MCF 10A (cell line): ENCODE measurements at regions not wholly inside any gene's neighbourhood (a gene's known extent, or its start where the extent isn't known, plus 50 kb on each side); places are given as distances from the start of the nearest gene placed in this dataset.

Source experiments
- BruUV-seq: library from RNA; stranded (reverse); fragments of 400-500 nt; replicated peaks from 2 replicates; lab custom pipeline; 2021; lab: Mats Ljungman, UMichigan
- CTCF ChIA-PET: fragments of 300-600 bp; sonication (Branson Sonifier 250); formaldehyde crosslinking; extraction: SDS; loops from one replicate; lab custom pipeline; 2021; ENCODE audit warnings: antibody characterized with exemption, inconsistent platforms; lab: Yijun Ruan, JAX
- POLR2A ChIA-PET: fragments of 300-600, 350-650 bp; sonication (Branson Sonifier 250); formaldehyde crosslinking; extraction: SDS; loops from one replicate; lab custom pipeline; 2020; ENCODE audit warnings: antibody characterized with exemption, inconsistent platforms; lab: Yijun Ruan, JAX
- DNase-seq: peaks from one replicate; pipeline ENCODE4 v3.0.0-alpha.2; 2018; ENCODE audit not compliant: unreplicated experiment
- H3K27ac Mint-ChIP-seq: one replicate; pipeline ENCODE4 v1.8.0; 2022; ENCODE audit warnings: mild to moderate bottlenecking, low read depth, mixed read lengths; ENCODE audit not compliant: unreplicated experiment
- H3K27me3 Mint-ChIP-seq: one replicate; pipeline ENCODE4 v1.8.0; 2022; ENCODE audit warnings: mixed read lengths; ENCODE audit not compliant: insufficient read depth, unreplicated experiment
- H3K36me3 Mint-ChIP-seq: one replicate; pipeline ENCODE4 v1.8.0; 2022; ENCODE audit warnings: mild to moderate bottlenecking, moderate library complexity, mixed read lengths; ENCODE audit not compliant: insufficient read depth, unreplicated experiment
- H3K4me1 Mint-ChIP-seq: one replicate; pipeline ENCODE4 v1.8.0; 2022; ENCODE audit warnings: mixed read lengths; ENCODE audit not compliant: insufficient read depth, unreplicated experiment
- H3K4me3 Mint-ChIP-seq: one replicate; pipeline ENCODE4 v1.8.0; 2022; ENCODE audit warnings: mild to moderate bottlenecking, moderate library complexity, mixed read lengths; ENCODE audit not compliant: unreplicated experiment
- H3K9me3 Mint-ChIP-seq: one replicate; pipeline ENCODE4 v1.8.0; 2022; ENCODE audit warnings: mixed read lengths; ENCODE audit not compliant: unreplicated experiment
- CTCF ChIP-seq: fragments of 200-600 bp; IDR thresholded peaks from one replicate; pipeline ENCODE4 v1.8.0; 2022; ENCODE audit warnings: antibody characterized with exemption, mild to moderate bottlenecking; ENCODE audit not compliant: unreplicated experiment
- intact Hi-C: fragments of 100-400 bp; cut with micrococcal nuclease; formaldehyde crosslinking; loops from 2 replicates; pipeline ENCODE4 v1.14.1; 2022

DNA sequence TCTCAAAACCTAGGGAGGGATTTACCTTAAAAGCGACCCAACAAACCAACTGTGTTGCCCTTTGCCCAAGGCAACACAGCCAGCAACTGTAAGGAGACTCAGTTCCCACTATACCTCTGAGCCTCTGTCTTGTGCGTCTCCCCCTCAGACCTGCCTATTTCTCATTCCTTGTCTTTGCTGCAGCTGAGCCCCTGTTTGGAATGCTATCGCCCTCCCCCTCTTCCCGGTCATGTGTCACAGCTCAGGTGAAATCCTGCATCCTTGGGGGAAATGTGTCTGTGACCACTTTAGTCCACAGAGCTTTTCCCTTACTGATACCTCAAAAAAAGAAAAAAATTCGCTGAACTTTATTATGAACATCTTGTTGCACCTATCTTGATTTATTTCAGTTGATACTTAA lies 52.0 kb upstream of the LRIG1 start:
- no peaks in the 10 kb centered on the region for H3K4me1 Mint-ChIP-seq
- no peaks in the 10 kb centered on the region for H3K27me3 Mint-ChIP-seq

DNA sequence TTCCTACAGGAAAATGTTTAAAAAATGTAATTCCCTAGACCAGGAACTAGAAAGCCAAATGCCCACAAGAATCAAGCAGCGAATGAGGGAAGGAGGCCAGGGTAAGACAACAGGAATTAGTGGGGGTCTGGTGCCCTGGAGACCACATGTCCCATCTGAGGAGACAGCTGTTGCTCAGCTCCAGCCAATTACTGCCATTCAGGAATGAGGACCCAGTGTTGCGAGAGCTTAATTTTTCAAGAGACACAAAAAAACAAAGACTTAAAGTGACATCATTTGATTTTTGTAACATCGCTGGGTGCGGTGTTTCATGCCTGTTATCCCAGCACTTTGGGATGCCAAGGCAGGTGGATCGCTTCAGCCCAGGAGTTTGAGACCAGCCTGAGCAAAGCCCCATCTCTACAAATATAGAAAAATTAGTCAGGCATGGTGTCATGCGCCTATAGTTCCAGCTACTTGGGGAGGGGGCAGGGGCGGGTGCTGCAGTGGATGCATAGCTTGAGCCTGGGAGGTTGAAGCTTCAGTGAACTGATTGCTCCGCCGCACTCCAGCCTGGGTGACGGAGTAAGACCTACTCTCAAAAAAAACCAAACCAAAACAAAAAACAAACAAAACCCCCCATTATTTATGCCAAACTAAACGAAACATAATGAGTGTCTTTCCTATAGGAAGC lies 52.8 kb upstream of the LRIG1 start:
- Mint-ChIP-seq H3K4me1 (no peaks in the 10 kb centered on the region), H3K4me3 (no peak overlapping the region), H3K9me3 (no peaks in the 10 kb centered on the region), H3K27me3 (no peaks in the 10 kb centered on the region), H3K27ac (no peak overlapping the region), H3K36me3 (no peaks in the 10 kb centered on the region)
- CTCF ChIA-PET = interaction anchor here (2.6 kb wide), 1 partner anchor 146 kb away, joined by 8 read pairs; no protein-coding TSS in a partner anchor
- DNase-seq = no peak
- no TSS peak for BruUV-seq
- intact Hi-C loops = no loop called here
- no peak for TF ChIP-seq CTCF
- POLR2A ChIA-PET = no interaction called here

More for the DNA sequence above, 52.0 kb upstream of the LRIG1 start:
- DNase-seq = no peak
- ChIA-PET CTCF (interaction anchor here (0.7 to 2.6 kb wide), 3 partner anchors 8 to 146 kb away, joined by 3 to 8 read pairs (median 3); no protein-coding TSS in a partner anchor), POLR2A (no interaction called here)
- intact Hi-C loops = no loop called here
- no peaks in the 10 kb centered on the region for H3K9me3 Mint-ChIP-seq
- H3K4me3 Mint-ChIP-seq = no peak overlapping the region
- no peak overlapping the region for H3K27ac Mint-ChIP-seq
- BruUV-seq = no TSS peak
- TF ChIP-seq CTCF = no peak
- H3K36me3 Mint-ChIP-seq = no peaks in the 10 kb centered on the region

GRCh38 chr3:66554178-66554577 lies 53.4 kb upstream of the LRIG1 start:
- no TSS peak for BruUV-seq
- no peaks in the 10 kb centered on the region for H3K9me3 Mint-ChIP-seq
- H3K27me3 Mint-ChIP-seq = no peaks in the 10 kb centered on the region
- H3K4me3 Mint-ChIP-seq = no peak overlapping the region
- ChIA-PET POLR2A (no interaction called here), CTCF (interaction anchor here (2.6 kb wide), 1 partner anchor 147 kb away, joined by 8 read pairs; no protein-coding TSS in a partner anchor)
- intact Hi-C loops = no loop called here
- DNase-seq = peak; percentile 43
- TF ChIP-seq CTCF = no peak
- H3K4me1 Mint-ChIP-seq = no peaks in the 10 kb centered on the region
- no peaks in the 10 kb centered on the region for H3K36me3 Mint-ChIP-seq
- H3K27ac Mint-ChIP-seq = no peak overlapping the region

DNA sequence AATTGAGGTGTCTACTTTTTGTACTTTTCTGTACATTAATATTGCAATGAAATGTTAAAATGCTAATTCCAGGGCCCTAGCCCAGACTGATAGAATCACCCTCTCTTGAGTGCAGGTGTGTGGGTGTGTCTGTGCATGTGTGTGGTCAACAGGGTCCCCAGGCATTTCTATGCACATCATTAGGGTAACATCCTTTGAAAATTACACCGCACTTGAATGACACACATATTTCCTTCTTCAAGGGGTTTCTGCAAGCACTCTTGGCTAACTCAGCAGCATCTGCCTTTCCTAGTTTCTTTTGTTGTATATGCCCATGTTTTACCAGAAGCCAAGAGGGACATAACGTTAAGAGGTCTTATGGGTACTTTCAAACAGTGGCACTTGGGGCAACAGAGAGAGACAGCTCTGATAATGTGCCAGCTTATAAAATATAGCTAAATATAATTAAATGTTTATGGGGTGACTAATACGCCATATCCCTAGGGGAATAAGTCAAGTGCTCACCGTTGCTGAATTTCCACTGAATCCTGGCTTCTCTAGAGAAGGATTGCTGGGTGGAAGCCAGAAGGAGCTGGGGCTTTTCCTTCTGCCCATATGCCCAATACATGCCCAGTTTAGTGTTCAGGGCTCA lies 54.5 kb upstream of the LRIG1 start:
- Mint-ChIP-seq H3K27me3 (no peaks in the 10 kb centered on the region), H3K27ac (no peak overlapping the region), H3K4me3 (no peak overlapping the region), H3K4me1 (no peaks in the 10 kb centered on the region), H3K36me3 (no peaks in the 10 kb centered on the region), H3K9me3 (no peaks in the 10 kb centered on the region)
- peak; percentile 64 for DNase-seq
- CTCF ChIA-PET = no interaction called here
- POLR2A ChIA-PET = no interaction called here
- TF ChIP-seq CTCF = no peak
- no TSS peak for BruUV-seq
- intact Hi-C loops = no loop called here
